Esophagus squamous epithelium (tissue), 5 donors: ENCODE measurements at regions not wholly inside any gene's neighbourhood (a gene's known extent, or its start where the extent isn't known, plus 50 kb on each side); places are given as distances from the start of the nearest gene placed in this dataset.

ENCODE experiments used
- DNase-seq: peaks from one replicate; lab custom pipeline; 2025; lab: John Stamatoyannopoulos, UW
- H3K27ac ChIP-seq, 4 donors: fragments of 200-600 bp; sonication (generic); one replicate each; pipeline ENCODE4 v1.5.1; 2016 to 2019; ENCODE audit warnings: mild to moderate bottlenecking in 1 of 4
- H3K27me3 ChIP-seq, 4 donors: fragments of 200-600 bp; sonication (generic); 1 replicate in 3 of 4; 2 replicates in 1 of 4; pipeline versions ENCODE4 v1.5.1 to v1.6.0; 2017 to 2021; ENCODE audit warnings: antibody characterized with exemption in 1 of 4
- H3K36me3 ChIP-seq, 3 donors: fragments of 200-600 bp; sonication (generic); one replicate each; pipeline ENCODE4 v1.5.1; 2016 to 2019
- H3K4me1 ChIP-seq, 3 donors: fragments of 200-600 bp; sonication (generic); one replicate each; pipeline ENCODE4 v1.5.1; 2017 to 2019
- H3K4me3 ChIP-seq, 4 donors: fragments of 200-600 bp; sonication (generic); 1 replicate in 3 of 4; 2 replicates in 1 of 4; pipeline ENCODE4 v1.5.1; 2016 to 2019; ENCODE audit warnings: mild to moderate bottlenecking in 2 of 4, moderate library complexity in 1 of 4
- H3K9me3 ChIP-seq, 3 donors: fragments of 200-600 bp; sonication (generic); one replicate each; pipeline ENCODE4 v1.5.1; 2016 to 2019
- CTCF ChIP-seq, 6 experiments: fragments of 450-650 bp in 4 of 6; fragments of 200-600 bp in 2 of 6; sonication (generic) in 2 of 6; IDR thresholded peaks; one replicate each; pipeline ENCODE4 v1.5.1; 2016 to 2019; ENCODE audit warnings: antibody characterized with exemption in 6 of 6, mild to moderate bottlenecking in 4 of 6, moderate library complexity in 4 of 6
- POLR2A ChIP-seq, 4 donors: fragments of 450-650 bp; IDR thresholded peaks; one replicate each; pipeline ENCODE4 v1.6.1; 2017; ENCODE audit warnings: antibody characterized with exemption in 4 of 4, mild to moderate bottlenecking in 4 of 4, moderate library complexity in 3 of 4
- WGBS, 2 donors: methylation state at CpG; one replicate each; pipeline ENCODE4 v1.1.5; 2018; 5-methylcytosine and 5-hydroxymethylcytosine counted together
- intact Hi-C: fragments of 100-400 bp; cut with DNase I; formaldehyde crosslinking; loops from one replicate; pipeline ENCODE4 v1.15.0; 2022
- donor health status: DM: yes; HTN: yes; CAD: no.

- 77 to 79% methylated on average over 3 of the region's 3 CpGs for WGBS, 2 donors
- no peak for DNase-seq
- no peak overlapping the region for H3K4me3 ChIP-seq
- H3K9me3 ChIP-seq, result no peaks in the 10 kb centered on the region
- TF ChIP-seq POLR2A (IDR thresholded peaks at IDR 0.05) (no peak), CTCF (IDR thresholded peaks at IDR 0.05) (no peak)
- H3K27ac ChIP-seq, result no peak overlapping the region
- no peaks in the 10 kb centered on the region for H3K27me3 ChIP-seq
- H3K36me3 ChIP-seq, result no peaks in the 10 kb centered on the region
- no peaks in the 10 kb centered on the region for H3K4me1 ChIP-seq
- intact Hi-C loops, result no loop called here
These were observed 1590.4 kb downstream of the SLITRK1 start for GRCh38 chr13:82291852-82292251.

- 67 to 81% methylated on average over 4 to 5 of the region's 6 CpGs for WGBS, 2 donors
- Histone ChIP-seq H3K4me1 (no peaks in the 10 kb centered on the region), H3K9me3 (no peaks in the 10 kb centered on the region), H3K4me3 (no peak overlapping the region), H3K27me3 (no peaks in the 10 kb centered on the region), H3K27ac (no peak overlapping the region), H3K36me3 (no peaks in the 10 kb centered on the region)
- DNase-seq, result no peak
- intact Hi-C loops, result no loop called here
- TF ChIP-seq CTCF (IDR thresholded peaks at IDR 0.05) (no peak), POLR2A (IDR thresholded peaks at IDR 0.05) (no peak)
These were observed 1606.6 kb downstream of the SLITRK1 start for GRCh38 chr13:82275644-82276043.

- intact Hi-C loops, result no loop called here
- Histone ChIP-seq H3K4me1 (no peaks in the 10 kb centered on the region), H3K9me3 (peaks cover 0 to 15% (median 0%) of the 10 kb centered on the region in 3 donors), H3K27ac (no peak overlapping the region), H3K36me3 (no peaks in the 10 kb centered on the region), H3K27me3 (no peaks in the 10 kb centered on the region), H3K4me3 (no peak overlapping the region)
- no peak for DNase-seq
- TF ChIP-seq CTCF (IDR thresholded peaks at IDR 0.05), result no peak
- TF ChIP-seq POLR2A (IDR thresholded peaks at IDR 0.05), result no peak
- WGBS, 2 donors, result 90 to 91% methylated on average over 13 of the region's 13 CpGs
These were observed 1623.0 kb downstream of the SLITRK1 start for GRCh38 chr13:82259284-82259683.

GRCh38 chr13:82257790-82258507 lies 1624.3 kb downstream of the SLITRK1 start:
- Histone ChIP-seq H3K4me3 (no peak overlapping the region), H3K27me3 (no peaks in the 10 kb centered on the region), H3K36me3 (no peaks in the 10 kb centered on the region), H3K27ac (no peak overlapping the region), H3K9me3 (peaks cover 0 to 15% (median 0%) of the 10 kb centered on the region in 3 donors), H3K4me1 (no peaks in the 10 kb centered on the region)
- intact Hi-C loops, result no loop called here
- no peak for DNase-seq
- TF ChIP-seq POLR2A (IDR thresholded peaks at IDR 0.05) (no peak), CTCF (IDR thresholded peaks at IDR 0.05) (no peak)
- WGBS, 2 donors, result 72 to 98% methylated on average over 4 to 11 of the region's 56 CpGs

GRCh38 chr13:82248762-82249161 lies 1633.5 kb downstream of the SLITRK1 start:
- 35 to 55% methylated on average over 1 of the region's 1 CpG for WGBS, 2 donors
- Histone ChIP-seq H3K27ac (no peak overlapping the region), H3K9me3 (no peaks in the 10 kb centered on the region), H3K27me3 (no peaks in the 10 kb centered on the region), H3K4me3 (no peak overlapping the region), H3K4me1 (no peaks in the 10 kb centered on the region), H3K36me3 (no peaks in the 10 kb centered on the region)
- intact Hi-C loops, result no loop called here
- TF ChIP-seq POLR2A (IDR thresholded peaks at IDR 0.05) (no peak), CTCF (IDR thresholded peaks at IDR 0.05) (no peak)
- DNase-seq, result no peak
